SK-N-SH (cell line): ENCODE measurements at regions not wholly inside any gene's neighbourhood (a gene's known extent, or its start where the extent isn't known, plus 50 kb on each side); places are given as distances from the start of the nearest gene placed in this dataset.

ENCODE experiments used
- CTCF ChIA-PET: fragments of 300-600, 350-600 bp; formaldehyde crosslinking; extraction: SDS; loops from one replicate; lab custom pipeline; 2021; lab: Yijun Ruan, JAX
- POLR2A ChIA-PET: fragments of 350-600 bp; sonication (Branson Sonifier 250); formaldehyde crosslinking; extraction: SDS; loops from one replicate; lab custom pipeline; 2020; ENCODE audit warnings: antibody characterized with exemption, inconsistent platforms; lab: Yijun Ruan, JAX
- DNase-seq: peaks from one replicate; pipeline ENCODE4 v3.0.0; 2012
- H2AFZ ChIP-seq: fragments of 200-600 bp; sonication (generic); 2 replicates; pipeline ENCODE4 v1.8.1; 2016; ENCODE audit warnings: antibody characterized with exemption, mild to moderate bottlenecking, low read depth
- H3F3A ChIP-seq: fragments of 200-600 bp; sonication (generic); replicated peaks from 2 replicates; pipeline ENCODE3; 2016; ENCODE audit warnings: antibody characterized with exemption, mild to moderate bottlenecking; ENCODE audit not compliant: insufficient read depth
- H3K27ac ChIP-seq, 2 experiments: fragments of 200-500 bp in 1 of 2; fragments of 200-600 bp in 1 of 2; sonication (Bioruptor generic) in 1 of 2; sonication (generic), shearing (Covaris generic) in 1 of 2; 2 replicates each; pipeline versions ENCODE4 v1.5.1 to v1.6.1; 2014 to 2016; ENCODE audit warnings: low read depth in 2 of 2, inconsistent platforms in 1 of 2, low read length in 1 of 2, mild to moderate bottlenecking in 1 of 2, mixed read lengths in 1 of 2
- H3K27me3 ChIP-seq: fragments of 200-600 bp; sonication (generic), shearing (Covaris generic); 2 replicates; pipeline ENCODE4 v1.6.1; 2016; ENCODE audit warnings: mixed run types; ENCODE audit not compliant: insufficient read depth
- H3K36me3 ChIP-seq, 2 experiments: fragments of 200-500 bp in 1 of 2; fragments of 200-600 bp in 1 of 2; sonication (Bioruptor generic) in 1 of 2; sonication (generic) in 1 of 2; replicated peaks in 1 of 2; 2 replicates each; pipeline versions ENCODE3 to v1.5.1; 2014 to 2016; ENCODE audit warnings: low read length in 1 of 2, mild to moderate bottlenecking in 1 of 2; ENCODE audit not compliant: insufficient read depth in 2 of 2, control insufficient read depth in 1 of 2
- H3K4me1 ChIP-seq, 2 experiments: fragments of 200-500 bp in 1 of 2; fragments of 200-600 bp in 1 of 2; sonication (Bioruptor generic) in 1 of 2; sonication (generic), shearing (Covaris generic) in 1 of 2; 2 replicates each; pipeline versions ENCODE4 v1.5.1 to v1.6.1; 2014 to 2016; ENCODE audit warnings: low read depth in 1 of 2, low read length in 1 of 2, mixed run types in 1 of 2; ENCODE audit not compliant: insufficient read depth in 2 of 2, control insufficient read depth in 1 of 2
- H3K4me2 ChIP-seq: fragments of 200-600 bp; sonication (generic), shearing (Covaris generic); 2 replicates; pipeline ENCODE4 v1.6.1; 2017; ENCODE audit warnings: mixed run types
- H3K4me3 ChIP-seq, 2 experiments: fragments of 200-500 bp in 1 of 2; fragments of 200-600 bp in 1 of 2; sonication (Bioruptor generic) in 1 of 2; sonication (generic), shearing (Covaris generic) in 1 of 2; 2 replicates each; pipeline versions ENCODE4 v1.5.1 to v1.8.1; 2014 to 2016; ENCODE audit warnings: low read depth in 2 of 2, inconsistent platforms in 1 of 2, low read length in 1 of 2, mild to moderate bottlenecking in 1 of 2, mixed read lengths in 1 of 2, moderate library complexity in 1 of 2
- H3K79me2 ChIP-seq: fragments of 200-600 bp; sonication (generic); 2 replicates; pipeline ENCODE4 v1.8.1; 2017; ENCODE audit warnings: mild to moderate bottlenecking; ENCODE audit not compliant: insufficient read depth
- H3K9ac ChIP-seq: fragments of 200-600 bp; sonication (generic); 2 replicates; pipeline ENCODE4 v1.6.1; 2017; ENCODE audit warnings: mixed run types
- H3K9me2 ChIP-seq: fragments of 200-600 bp; sonication (generic); 2 replicates; pipeline ENCODE4 v1.6.1; 2017; ENCODE audit warnings: mixed run types
- H3K9me3 ChIP-seq: fragments of 200-600 bp; sonication (generic); 2 replicates; pipeline ENCODE4 v1.6.1; 2017; ENCODE audit warnings: mixed run types, mild to moderate bottlenecking, moderate library complexity
- H4K20me1 ChIP-seq: fragments of 200-600 bp; sonication (generic); 2 replicates; pipeline ENCODE4 v1.6.1; 2017; ENCODE audit warnings: mild to moderate bottlenecking, mixed run types; ENCODE audit not compliant: insufficient read depth
- CHD2 ChIP-seq: fragments of 150-350 bp; IDR thresholded peaks from 2 replicates; pipeline ENCODE4 v1.6.1; 2018; ENCODE audit warnings: low read length; ENCODE audit not compliant: partially characterized antibody
- EP300 ChIP-seq, 2 experiments: IDR thresholded peaks; 2 replicates each; pipeline versions ENCODE4 v1.4.0 to v1.6.1; 2012; ENCODE audit warnings: borderline replicate concordance in 1 of 2, low read depth in 1 of 2, low read length in 1 of 2
- EZH2phosphoT487 ChIP-seq: fragments of 200-600 bp; sonication (generic); IDR thresholded peaks from 2 replicates; pipeline ENCODE4 v1.6.1; 2017; ENCODE audit warnings: low read depth, mixed run types, mild to moderate bottlenecking, antibody characterized with exemption, moderate library complexity, borderline replicate concordance
- FOXM1 ChIP-seq: IDR thresholded peaks from 2 replicates; pipeline ENCODE4 v1.4.0; 2012; ENCODE audit warnings: low read depth, mild to moderate bottlenecking
- GABPA ChIP-seq: IDR thresholded peaks from 2 replicates; pipeline ENCODE4 v1.4.0; 2012; ENCODE audit warnings: low read depth, mild to moderate bottlenecking
- GATA2 ChIP-seq: sonication (generic); formaldehyde crosslinking; IDR thresholded peaks from 2 replicates; pipeline ENCODE4 v1.5.0; 2020; ENCODE audit warnings: mild to moderate bottlenecking, missing genetic modification reagents
- IRF3 ChIP-seq: fragments of 150-350 bp; IDR thresholded peaks from 2 replicates; pipeline ENCODE4 v1.6.1; 2016; ENCODE audit warnings: mild to moderate bottlenecking, low read depth, low read length
- MXI1 ChIP-seq: IDR thresholded peaks from 2 replicates; pipeline ENCODE4 v1.6.1; 2012; ENCODE audit warnings: mild to moderate bottlenecking, low read depth, low read length, improper control_type of control experiment
- RAD21 ChIP-seq: IDR thresholded peaks from 2 replicates; pipeline ENCODE4 v1.6.1; 2012; ENCODE audit warnings: mild to moderate bottlenecking, low read length
- RCOR1 ChIP-seq: fragments of 150-350 bp; IDR thresholded peaks from 2 replicates; pipeline ENCODE4 v1.6.1; 2017; ENCODE audit warnings: antibody characterized with exemption, low read length
- RFX5 ChIP-seq: IDR thresholded peaks from 2 replicates; pipeline ENCODE4 v1.6.1; 2012; ENCODE audit warnings: mild to moderate bottlenecking, improper control_type of control experiment, low read length
- RXRA ChIP-seq: IDR thresholded peaks from 2 replicates; pipeline ENCODE4 v1.4.0; 2012; ENCODE audit warnings: low read depth, mild to moderate bottlenecking, borderline replicate concordance
- SIN3A ChIP-seq: IDR thresholded peaks from 2 replicates; pipeline ENCODE4 v1.6.1; 2012; ENCODE audit warnings: low read depth, mild to moderate bottlenecking, low read length, moderate library complexity, borderline replicate concordance
- TCF12 ChIP-seq: IDR thresholded peaks from 2 replicates; pipeline ENCODE4 v1.4.0; 2012
- YY1 ChIP-seq: IDR thresholded peaks from 2 replicates; pipeline ENCODE4 v1.4.0; 2012; ENCODE audit warnings: low read depth, mild to moderate bottlenecking
- WGBS: methylation state at CpG from one replicate; pipeline ENCODE4 v1.1.6; 2017; ENCODE audit warnings: low lambda C conversion rate; 5-methylcytosine and 5-hydroxymethylcytosine counted together
- TF ChIP-seq, protein P1 (sequence below): IDR thresholded peaks from 2 replicates; pipeline ENCODE4 v1.4.0; 2012; ENCODE audit warnings: low read depth
- TF ChIP-seq, protein P2 (sequence below): IDR thresholded peaks from 2 replicates; pipeline ENCODE4; 2012

DNA sequence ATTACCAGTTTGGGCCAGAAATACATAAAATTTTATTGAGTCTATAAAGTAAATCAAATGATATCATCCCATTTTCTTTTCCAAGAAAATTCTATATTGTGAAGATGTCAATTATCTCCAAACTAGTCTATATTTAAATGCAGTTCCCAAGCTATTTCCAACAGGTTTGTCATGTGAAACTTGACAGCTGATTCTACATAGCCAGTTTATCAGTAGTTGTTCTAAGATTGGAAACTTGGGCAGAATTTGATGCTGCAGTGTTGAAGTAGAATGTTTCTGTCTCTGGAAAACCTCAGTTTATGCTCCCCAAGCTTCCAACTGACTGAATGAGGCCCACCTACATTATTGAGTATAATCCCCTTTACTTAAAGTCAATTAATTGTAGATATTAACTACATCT lies 994.1 kb downstream of the PCDH7 start (continued):
- no peak for TF ChIP-seq IRF3
- TF ChIP-seq GABPA, result no peak
- no peak for TF ChIP-seq TCF12
- TF ChIP-seq, protein P1, sequence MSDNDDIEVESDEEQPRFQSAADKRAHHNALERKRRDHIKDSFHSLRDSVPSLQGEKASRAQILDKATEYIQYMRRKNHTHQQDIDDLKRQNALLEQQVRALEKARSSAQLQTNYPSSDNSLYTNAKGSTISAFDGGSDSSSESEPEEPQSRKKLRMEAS, result no peak
- no peak for TF ChIP-seq EP300 (IDR thresholded peaks at IDR 0.05; ENCODE audit: borderline replicate concordance in 1 of 2, low read depth in 1 of 2, low read length in 1 of 2)
- no peak for TF ChIP-seq EZH2phosphoT487

DNA sequence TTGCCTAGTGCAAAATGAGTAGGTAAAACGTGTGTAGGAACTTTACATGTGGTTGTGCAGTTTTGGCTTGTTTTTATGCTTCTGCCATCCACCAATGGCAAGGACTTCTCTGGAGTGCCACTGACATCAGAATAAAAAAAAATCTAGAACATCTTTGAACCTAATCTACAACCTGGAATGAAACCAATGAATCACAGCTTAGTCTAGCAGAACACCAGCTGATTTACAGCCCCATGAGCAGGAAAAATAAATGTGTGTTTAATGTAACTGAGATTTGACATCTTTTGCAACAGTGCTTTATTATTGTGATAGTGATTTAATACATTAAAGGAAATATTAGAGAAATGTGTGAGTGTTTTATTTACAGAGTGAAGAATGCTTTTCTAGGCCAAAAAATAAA lies 995.1 kb downstream of the PCDH7 start:
- ChIA-PET POLR2A (no interaction called here), CTCF (no interaction called here)
- Histone ChIP-seq H3K27ac (no peak overlapping the region), H3K79me2 (no peaks in the 10 kb centered on the region), H2AFZ (no peak overlapping the region), H3K9me2 (no peaks in the 10 kb centered on the region), H4K20me1 (no peaks in the 10 kb centered on the region), H3K4me2 (no peak overlapping the region), H3K36me3 (no peaks in the 10 kb centered on the region), H3K9me3 (no peaks in the 10 kb centered on the region), H3K27me3 (no peaks in the 10 kb centered on the region), H3F3A (no peaks in the 10 kb centered on the region), H3K4me3 (no peak overlapping the region), H3K4me1 (no peaks in the 10 kb centered on the region), H3K9ac (no peak overlapping the region)
- no peak for DNase-seq
- TF ChIP-seq SIN3A (no peak), RAD21 (no peak), MXI1 (no peak), RCOR1 (no peak), YY1 (no peak), CHD2 (no peak), RFX5 (no peak), FOXM1 (no peak)
- TF ChIP-seq, protein P2, sequence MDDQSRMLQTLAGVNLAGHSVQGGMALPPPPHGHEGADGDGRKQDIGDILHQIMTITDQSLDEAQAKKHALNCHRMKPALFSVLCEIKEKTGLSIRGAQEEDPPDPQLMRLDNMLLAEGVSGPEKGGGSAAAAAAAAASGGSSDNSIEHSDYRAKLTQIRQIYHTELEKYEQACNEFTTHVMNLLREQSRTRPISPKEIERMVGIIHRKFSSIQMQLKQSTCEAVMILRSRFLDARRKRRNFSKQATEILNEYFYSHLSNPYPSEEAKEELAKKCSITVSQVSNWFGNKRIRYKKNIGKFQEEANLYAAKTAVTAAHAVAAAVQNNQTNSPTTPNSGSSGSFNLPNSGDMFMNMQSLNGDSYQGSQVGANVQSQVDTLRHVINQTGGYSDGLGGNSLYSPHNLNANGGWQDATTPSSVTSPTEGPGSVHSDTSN, result no peak
- 4% methylated on average over 1 of the region's 1 CpG for WGBS

DNA sequence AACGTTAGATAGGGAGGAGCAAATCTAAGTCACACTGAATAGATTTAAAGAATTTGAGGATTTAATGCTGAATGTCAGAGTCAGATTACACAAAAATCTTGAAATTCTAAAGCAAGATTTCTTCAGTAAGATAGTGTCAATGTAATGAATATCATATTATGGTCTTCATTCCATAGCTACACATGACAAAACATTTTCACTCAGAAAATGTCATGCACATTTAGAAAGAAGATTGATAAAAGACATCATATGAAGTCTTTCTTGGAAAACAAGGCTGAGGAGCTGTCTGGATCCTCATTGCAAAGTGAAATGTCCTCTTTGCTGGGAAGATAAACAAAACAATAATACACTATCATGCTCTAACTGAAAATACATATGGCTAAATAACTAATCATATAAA lies 1006.9 kb downstream of the PCDH7 start:
- no peaks in the 10 kb centered on the region for H3K79me2 ChIP-seq
- 3% methylated on average over 1 of the region's 1 CpG for WGBS
- no peaks in the 10 kb centered on the region for H3F3A ChIP-seq
- no peaks in the 10 kb centered on the region for H3K36me3 ChIP-seq
- TF ChIP-seq RXRA, result no peak
- no peak for TF ChIP-seq RCOR1
- no peak for TF ChIP-seq GATA2 (CRISPR knock-in tag)
- TF ChIP-seq IRF3, result no peak
- no peaks in the 10 kb centered on the region for H3K9me2 ChIP-seq
- DNase-seq, result no peak
- ChIA-PET POLR2A (no interaction called here), CTCF (no interaction called here)
- no peaks in the 10 kb centered on the region; the same call in 1 of the 2 replicates for H3K9me3 ChIP-seq
- no peak overlapping the region for H3K4me2 ChIP-seq
- H4K20me1 ChIP-seq, result no peaks in the 10 kb centered on the region
- H2AFZ ChIP-seq, result no peak overlapping the region
- no peak overlapping the region for H3K27ac ChIP-seq
- H3K27me3 ChIP-seq, result no peaks in the 10 kb centered on the region
- no peak overlapping the region for H3K9ac ChIP-seq
- H3K4me3 ChIP-seq, result no peak overlapping the region
- H3K4me1 ChIP-seq, result no peaks in the 10 kb centered on the region
